Skeletal muscle satellite cell (primary cell): ENCODE measurements at regions not wholly inside any gene's neighbourhood (a gene's known extent, or its start where the extent isn't known, plus 50 kb on each side); places are given as distances from the start of the nearest gene placed in this dataset.

Experiments used
- H3K27me3 ChIP-seq: 2 replicates; pipeline ENCODE4 v1.7.0; 2013; ENCODE audit warnings: low read length; ENCODE audit not compliant: control insufficient read depth, insufficient read depth
- H3K36me3 ChIP-seq: 2 replicates; pipeline ENCODE4 v1.7.0; 2013; ENCODE audit warnings: mild to moderate bottlenecking, control low read depth, low read length; ENCODE audit not compliant: insufficient read depth
- H3K4me1 ChIP-seq: 2 replicates; pipeline ENCODE4 v1.7.0; 2013; ENCODE audit warnings: low read length; ENCODE audit not compliant: control insufficient read depth, insufficient read depth
- H3K4me2 ChIP-seq: 2 replicates; pipeline ENCODE4 v1.7.0; 2013; ENCODE audit warnings: mild to moderate bottlenecking, low read length
- H3K4me3 ChIP-seq: 2 replicates; pipeline ENCODE4 v1.7.0; 2013; ENCODE audit warnings: low read length
- H3K9ac ChIP-seq: 2 replicates; pipeline ENCODE4 v1.7.0; 2013; ENCODE audit warnings: mild to moderate bottlenecking, low read depth, low read length, moderate library complexity
- H3K9me3 ChIP-seq: replicated peaks from 2 replicates; pipeline ENCODE4 v1.7.0; 2013; ENCODE audit warnings: mild to moderate bottlenecking, control low read depth, low read length

DNA sequence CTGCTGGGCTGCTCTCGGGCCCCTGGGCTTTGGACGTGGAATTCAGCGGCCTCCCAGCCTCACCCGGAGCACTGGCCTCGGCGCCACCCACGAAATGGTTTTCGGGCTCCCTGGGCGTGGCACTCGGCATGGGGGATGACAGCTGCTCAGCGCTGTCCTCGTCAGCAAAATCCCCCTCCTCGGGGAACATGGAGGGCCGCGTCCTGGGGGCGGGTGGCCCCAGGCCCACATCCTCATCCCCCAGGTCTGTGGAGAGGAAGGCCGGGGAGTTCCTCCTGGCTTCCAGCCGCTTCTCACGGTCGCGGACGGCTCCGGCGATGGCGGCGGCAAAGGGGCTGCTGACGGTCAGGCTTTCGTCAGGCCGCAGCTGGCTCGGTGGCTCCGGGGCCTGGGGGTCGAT lies 88.4 kb downstream of the CTTN start:
- Histone ChIP-seq H3K9ac (no peak overlapping the region), H3K4me3 (no peak overlapping the region), H3K27me3 (no peaks in the 10 kb centered on the region), H3K4me1 (peaks cover 20% of the 10 kb centered on the region), H3K4me2 (no peak overlapping the region), H3K36me3 (no peaks in the 10 kb centered on the region), H3K9me3 (peaks cover 12% of the 10 kb centered on the region)

DNA sequence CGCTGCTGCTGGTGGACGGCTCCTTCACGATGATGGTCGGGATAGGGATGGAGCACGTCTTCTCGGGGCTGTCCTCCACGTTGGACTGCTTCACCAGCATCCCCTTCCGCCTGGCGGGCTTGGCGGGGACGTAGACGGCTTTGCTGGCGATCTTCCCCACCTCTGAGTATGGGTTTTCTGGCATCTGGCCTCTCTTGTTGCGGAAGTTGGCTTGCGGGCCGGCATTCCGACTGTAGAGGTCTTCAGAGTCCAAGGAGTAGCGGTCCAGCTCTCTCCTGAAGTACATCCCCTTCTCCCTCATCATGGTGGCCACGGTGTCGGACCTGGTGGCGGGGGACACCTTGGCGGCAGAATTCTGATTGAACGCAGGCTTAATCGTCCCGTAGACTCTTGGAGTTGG lies 88.8 kb downstream of the CTTN start:
- Histone ChIP-seq H3K4me1 (peaks cover 16% of the 10 kb centered on the region), H3K9ac (no peak overlapping the region), H3K36me3 (no peaks in the 10 kb centered on the region), H3K4me3 (no peak overlapping the region), H3K4me2 (no peak overlapping the region), H3K27me3 (no peaks in the 10 kb centered on the region), H3K9me3 (peaks cover 14% of the 10 kb centered on the region)

DNA sequence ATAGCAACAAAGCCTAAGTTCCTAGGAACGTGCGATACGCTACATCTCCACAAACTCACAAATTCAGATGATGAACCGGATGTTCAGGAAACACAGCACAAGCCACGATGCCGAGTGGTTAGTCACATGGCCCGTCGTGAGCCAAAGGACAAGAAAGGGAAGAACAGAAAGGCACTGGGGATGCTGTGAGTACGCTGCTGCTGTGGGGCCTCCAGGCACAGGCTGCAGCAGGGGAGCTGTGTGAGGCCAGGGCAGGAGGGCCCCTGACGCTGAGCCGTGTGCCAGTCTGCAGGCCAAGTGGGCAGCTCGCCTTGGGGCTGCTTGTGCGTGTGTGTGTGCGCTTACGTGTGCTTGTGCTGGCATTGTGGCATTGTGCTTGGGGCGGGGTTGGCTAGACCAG lies 89.4 kb downstream of the CTTN start:
- Histone ChIP-seq H3K9ac (no peak overlapping the region), H3K4me1 (peaks cover 10% of the 10 kb centered on the region), H3K27me3 (no peaks in the 10 kb centered on the region), H3K4me2 (no peak overlapping the region), H3K36me3 (no peaks in the 10 kb centered on the region), H3K4me3 (no peak overlapping the region), H3K9me3 (peaks cover 14% of the 10 kb centered on the region)

DNA sequence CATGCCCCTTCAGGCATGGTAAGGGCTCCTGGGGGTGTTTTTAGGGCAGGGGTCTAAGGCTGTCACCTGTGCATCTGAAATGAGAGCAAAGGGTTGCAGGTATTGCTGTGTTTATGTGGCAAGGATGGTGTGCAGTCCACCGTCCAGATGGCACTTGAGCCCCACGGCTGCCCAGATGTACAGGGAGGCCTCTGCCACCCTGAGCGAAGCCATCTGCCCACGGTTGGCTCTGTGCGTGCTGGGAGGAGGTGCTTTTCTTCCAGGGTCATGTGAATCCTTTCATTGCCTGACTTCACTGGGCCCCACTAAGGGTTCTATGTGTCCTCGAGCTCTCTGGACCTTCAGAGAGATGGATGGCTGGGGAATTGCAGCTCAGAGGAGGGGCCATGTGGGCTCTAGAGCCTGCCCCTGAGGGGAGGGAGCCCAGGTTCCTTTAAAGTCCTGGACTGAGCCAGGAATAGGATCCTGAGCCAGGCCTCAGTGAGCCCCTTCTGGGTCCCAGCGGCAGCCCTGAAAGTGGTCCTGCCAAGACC lies 89.9 kb downstream of the CTTN start:
- no peak overlapping the region for H3K4me2 ChIP-seq

DNA sequence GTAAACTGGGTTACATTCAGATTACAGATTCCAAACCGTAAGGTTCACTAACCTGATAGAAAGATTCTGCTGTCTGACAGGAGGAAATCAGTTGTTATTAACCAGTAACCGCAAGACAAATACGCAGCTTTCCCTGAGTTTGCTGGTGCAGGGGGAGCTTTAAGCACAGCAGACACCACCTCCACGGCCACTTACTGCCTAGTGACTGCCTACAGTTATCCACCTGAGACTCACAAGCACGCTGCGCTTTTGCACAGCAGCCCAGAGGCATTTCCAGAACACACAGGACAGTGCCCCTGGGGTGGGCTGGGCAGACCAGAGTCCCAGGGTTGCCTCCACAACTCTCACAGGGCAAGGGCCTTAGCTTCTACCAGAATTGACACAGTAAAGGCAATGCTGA lies 90.9 kb downstream of the CTTN start:
- Histone ChIP-seq H3K9me3 (peaks cover 14% of the 10 kb centered on the region), H3K9ac (no peak overlapping the region), H3K27me3 (no peaks in the 10 kb centered on the region), H3K4me1 (no peaks in the 10 kb centered on the region), H3K36me3 (no peaks in the 10 kb centered on the region), H3K4me3 (no peak overlapping the region), H3K4me2 (no peak overlapping the region)

More for the DNA sequence above, 89.9 kb downstream of the CTTN start:
- Histone ChIP-seq H3K27me3 (no peaks in the 10 kb centered on the region), H3K9me3 (peaks cover 14% of the 10 kb centered on the region), H3K4me1 (peaks cover 5% of the 10 kb centered on the region), H3K4me3 (no peak overlapping the region), H3K9ac (no peak overlapping the region), H3K36me3 (no peaks in the 10 kb centered on the region)

DNA sequence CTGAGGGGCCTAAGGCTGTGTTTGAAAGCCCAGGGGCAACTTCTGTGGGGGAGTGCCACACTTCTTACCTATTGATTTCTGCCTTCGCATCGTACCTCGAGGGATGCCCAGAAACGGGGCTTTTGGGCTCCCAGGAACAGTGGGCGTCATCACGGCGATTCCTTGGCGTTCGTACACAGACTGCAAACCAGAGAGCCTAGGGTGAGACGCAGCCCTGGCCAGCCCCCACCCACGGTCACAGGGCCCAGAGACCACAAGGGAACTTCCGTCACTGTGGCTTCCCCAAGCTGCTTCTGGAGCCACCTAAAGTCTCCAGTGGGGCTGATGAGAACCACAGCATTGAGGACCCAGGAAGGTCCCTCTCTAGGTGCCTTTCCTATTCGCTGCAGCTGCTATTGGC lies 91.9 kb downstream of the CTTN start:
- Histone ChIP-seq H3K9ac (no peak overlapping the region), H3K4me3 (no peak overlapping the region), H3K36me3 (no peaks in the 10 kb centered on the region), H3K4me1 (no peaks in the 10 kb centered on the region), H3K27me3 (no peaks in the 10 kb centered on the region), H3K9me3 (peaks cover 14% of the 10 kb centered on the region), H3K4me2 (no peak overlapping the region)

DNA sequence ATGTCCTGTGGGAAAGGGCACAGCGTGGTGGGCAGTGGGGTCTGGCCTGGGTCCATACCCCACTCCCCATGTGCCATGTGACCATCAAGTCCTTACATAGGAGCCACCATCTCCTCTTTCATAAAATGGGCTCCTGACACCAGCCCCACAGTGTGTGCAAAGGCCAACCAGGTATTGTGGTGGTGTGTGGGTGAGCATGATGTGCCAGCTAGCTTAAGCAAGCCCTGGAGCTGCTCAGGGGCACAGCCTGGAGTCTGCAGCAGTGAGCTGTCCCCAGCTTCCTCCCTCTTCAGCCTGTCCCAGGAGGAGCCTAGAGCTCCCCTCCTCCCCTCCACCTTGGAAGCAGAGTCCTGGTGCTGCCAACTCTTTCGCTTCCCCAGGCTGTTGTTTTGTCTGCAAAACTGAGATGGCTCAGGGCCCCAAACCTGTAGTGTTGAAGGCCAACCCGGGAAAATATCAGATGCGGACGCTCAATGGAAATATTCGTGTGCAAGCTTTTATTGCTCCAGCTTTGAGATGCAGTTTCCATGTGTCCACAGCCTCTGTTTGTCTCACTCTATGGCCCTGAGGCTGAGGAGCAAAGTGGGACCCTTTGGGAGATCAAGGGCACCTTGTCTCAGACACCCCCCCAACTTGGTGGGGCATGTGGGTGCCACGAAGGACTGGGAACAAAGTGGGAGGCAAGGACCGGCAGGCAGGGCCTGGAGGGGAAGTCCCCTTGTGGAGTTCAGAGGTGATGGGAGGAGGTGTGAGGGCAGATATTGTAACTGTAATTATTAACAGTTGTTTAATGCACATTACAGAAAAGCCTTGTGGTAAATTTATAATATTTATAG lies 92.6 kb downstream of the CTTN start:
- Histone ChIP-seq H3K9me3 (peaks cover 14% of the 10 kb centered on the region), H3K9ac (no peak overlapping the region), H3K27me3 (no peaks in the 10 kb centered on the region), H3K4me1 (no peaks in the 10 kb centered on the region), H3K4me3 (no peak overlapping the region), H3K36me3 (no peaks in the 10 kb centered on the region), H3K4me2 (no peak overlapping the region)

DNA sequence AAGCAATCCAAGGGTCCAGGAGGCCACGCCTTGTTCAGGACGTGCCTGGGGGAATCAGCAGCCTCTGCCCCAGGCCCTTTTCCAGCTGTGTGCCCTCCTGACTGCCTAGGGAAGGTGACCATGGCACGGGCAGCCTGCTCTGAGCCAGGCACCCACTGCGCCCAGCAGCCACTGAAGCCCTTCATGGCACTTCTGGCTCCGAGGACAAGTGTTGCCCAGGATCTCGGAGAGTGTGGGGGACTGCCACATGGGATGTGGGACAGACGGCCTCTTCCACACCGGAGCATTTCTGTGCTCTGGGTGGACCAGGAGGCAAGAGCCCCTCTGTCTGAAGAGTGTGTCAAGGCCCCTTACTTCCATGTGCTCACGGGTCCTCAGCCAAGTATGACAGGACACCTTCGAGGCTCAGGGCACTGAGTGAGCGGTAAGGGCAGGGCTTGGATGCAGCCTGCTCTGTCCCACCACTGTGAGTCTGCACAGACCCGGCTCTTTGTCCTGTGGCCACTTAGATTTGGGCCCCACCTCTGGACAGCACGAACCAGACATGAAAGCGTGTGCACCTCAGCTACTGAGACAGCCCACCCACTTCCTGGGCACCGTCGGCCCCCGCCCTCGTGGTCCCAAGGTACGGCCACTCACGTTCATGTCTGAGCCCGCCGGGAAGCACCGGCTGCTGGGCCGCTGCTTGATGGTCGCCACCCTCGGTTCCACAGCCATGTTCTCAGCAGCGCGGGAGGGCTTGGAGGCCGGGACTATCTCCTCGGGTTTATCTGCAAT lies 93.6 kb downstream of the CTTN start:
- H3K36me3 ChIP-seq, result no peaks in the 10 kb centered on the region
- no peak overlapping the region for H3K9ac ChIP-seq
- no peak overlapping the region for H3K4me2 ChIP-seq
- peaks cover 14% of the 10 kb centered on the region for H3K9me3 ChIP-seq
- no peak overlapping the region for H3K4me3 ChIP-seq
- H3K4me1 ChIP-seq, result no peaks in the 10 kb centered on the region
- peaks cover 3% of the 10 kb centered on the region for H3K27me3 ChIP-seq

DNA sequence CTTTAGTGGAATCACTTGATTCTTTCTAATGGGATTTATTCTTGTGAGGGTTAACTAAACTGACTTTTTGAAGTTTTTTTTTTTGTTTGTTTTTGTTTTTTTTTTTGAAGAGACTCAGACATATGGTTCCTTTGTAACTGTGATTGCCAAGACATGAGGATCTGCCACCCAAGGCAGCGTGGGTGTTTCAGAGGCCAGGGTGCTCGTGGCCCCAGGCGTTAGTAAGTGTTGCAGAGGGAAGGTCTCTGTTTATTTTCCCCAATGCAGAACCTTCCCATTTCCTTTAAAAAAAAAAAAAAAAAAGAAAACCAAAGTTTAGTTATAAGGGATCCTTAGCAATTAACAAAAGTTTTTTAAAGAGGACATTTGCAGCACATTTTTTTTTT lies 94.8 kb downstream of the CTTN start:
- H3K4me2 ChIP-seq, result no peak overlapping the region
- no peak overlapping the region for H3K4me3 ChIP-seq
- H3K9me3 ChIP-seq, result peaks cover 14% of the 10 kb centered on the region
- no peak overlapping the region for H3K9ac ChIP-seq
- no peaks in the 10 kb centered on the region for H3K4me1 ChIP-seq
- no peaks in the 10 kb centered on the region for H3K36me3 ChIP-seq
- peaks cover 14% of the 10 kb centered on the region for H3K27me3 ChIP-seq

DNA sequence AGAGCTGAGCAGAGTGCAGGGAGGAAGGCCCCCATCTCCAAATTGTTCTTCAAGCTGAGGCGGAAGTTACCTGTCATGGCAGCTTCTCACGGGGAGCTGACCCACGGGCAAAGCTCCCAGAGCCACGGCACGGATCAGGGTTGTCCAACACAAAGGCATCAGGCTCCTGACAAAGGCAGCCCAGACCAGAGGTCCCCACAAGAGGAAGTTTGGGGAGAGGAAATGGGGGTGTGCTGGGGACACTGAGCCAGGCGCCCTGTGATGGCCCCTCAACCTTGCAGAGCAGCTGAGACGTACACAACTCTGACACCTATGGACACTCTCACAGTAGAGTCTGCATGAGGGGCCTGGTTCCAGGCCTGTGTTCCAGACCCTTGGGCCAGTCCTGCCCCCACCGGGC lies 95.6 kb downstream of the CTTN start:
- no peaks in the 10 kb centered on the region for H3K36me3 ChIP-seq
- H3K4me3 ChIP-seq, result no peak overlapping the region
- H3K4me2 ChIP-seq, result no peak overlapping the region
- peaks cover 20% of the 10 kb centered on the region for H3K27me3 ChIP-seq
- H3K4me1 ChIP-seq, result no peaks in the 10 kb centered on the region
- no peak overlapping the region for H3K9ac ChIP-seq
- H3K9me3 ChIP-seq, result peaks cover 14% of the 10 kb centered on the region

DNA sequence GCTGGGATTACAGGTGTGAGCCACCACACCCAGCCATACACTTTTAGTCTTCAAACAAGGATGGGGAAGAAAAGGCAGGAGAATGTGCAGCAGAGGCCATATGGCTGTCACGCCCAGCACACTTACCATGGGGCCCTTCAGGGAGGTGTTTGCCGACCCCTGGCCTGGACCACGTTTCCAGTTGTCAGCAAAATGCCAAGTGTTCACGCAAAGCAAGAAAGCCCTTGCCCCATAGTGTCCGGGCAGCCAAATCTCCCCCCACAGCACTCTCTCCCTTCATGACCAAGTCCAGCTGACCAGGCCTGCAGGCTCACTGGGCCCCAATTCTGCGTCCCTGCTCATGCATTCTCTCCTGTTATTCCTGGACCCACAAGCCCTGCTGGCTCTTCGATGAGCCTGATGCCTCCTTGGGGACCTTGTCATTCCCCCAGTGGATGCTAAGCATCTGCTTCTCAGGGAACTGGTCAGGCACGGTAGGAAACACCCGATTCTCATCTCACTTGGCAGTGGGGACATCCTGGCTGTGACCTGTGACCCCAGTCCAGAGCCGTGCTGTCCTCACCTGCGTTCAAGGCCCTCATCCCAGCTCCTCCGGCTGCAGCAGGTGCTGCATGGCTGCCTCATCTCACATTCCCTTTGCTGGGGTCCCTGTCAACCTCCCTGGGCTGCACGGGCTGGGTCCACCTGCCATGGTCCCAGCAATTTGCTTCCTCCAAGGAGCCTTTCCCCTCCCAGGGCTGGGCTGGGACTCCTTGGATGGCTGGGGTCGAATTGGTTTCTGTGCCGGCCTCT lies 96.4 kb downstream of the CTTN start:
- Histone ChIP-seq H3K9ac (no peak overlapping the region), H3K9me3 (peaks cover 14% of the 10 kb centered on the region), H3K4me2 (no peak overlapping the region), H3K36me3 (no peaks in the 10 kb centered on the region), H3K4me3 (no peak overlapping the region), H3K4me1 (no peaks in the 10 kb centered on the region), H3K27me3 (peaks cover 20% of the 10 kb centered on the region)
